Hepatocyte (in vitro differentiated cells): ENCODE measurements at regions not wholly inside any gene's neighbourhood (a gene's known extent, or its start where the extent isn't known, plus 50 kb on each side); places are given as distances from the start of the nearest gene placed in this dataset.

ENCODE experiments used
- EZH2 ChIP-seq: fragments of 200-600 bp; sonication (generic); IDR thresholded peaks from 2 replicates; pipeline ENCODE4 v1.6.1; 2016; ENCODE audit warnings: antibody characterized with exemption, mild to moderate bottlenecking, borderline replicate concordance
- EZH2phosphoT487 ChIP-seq: fragments of 200-600 bp; sonication (generic); IDR thresholded peaks from one replicate; pipeline ENCODE4 v1.6.1; 2018; ENCODE audit warnings: antibody characterized with exemption, mild to moderate bottlenecking, low read depth, moderate library complexity; ENCODE audit not compliant: unreplicated experiment, severe bottlenecking
- TF ChIP-seq, protein P1 (sequence below): fragments of 200-600 bp; sonication (generic); IDR thresholded peaks from 2 replicates; pipeline ENCODE4 v1.5.1; 2016; ENCODE audit warnings: antibody characterized with exemption, mild to moderate bottlenecking; ENCODE audit not compliant: poor library complexity

DNA sequence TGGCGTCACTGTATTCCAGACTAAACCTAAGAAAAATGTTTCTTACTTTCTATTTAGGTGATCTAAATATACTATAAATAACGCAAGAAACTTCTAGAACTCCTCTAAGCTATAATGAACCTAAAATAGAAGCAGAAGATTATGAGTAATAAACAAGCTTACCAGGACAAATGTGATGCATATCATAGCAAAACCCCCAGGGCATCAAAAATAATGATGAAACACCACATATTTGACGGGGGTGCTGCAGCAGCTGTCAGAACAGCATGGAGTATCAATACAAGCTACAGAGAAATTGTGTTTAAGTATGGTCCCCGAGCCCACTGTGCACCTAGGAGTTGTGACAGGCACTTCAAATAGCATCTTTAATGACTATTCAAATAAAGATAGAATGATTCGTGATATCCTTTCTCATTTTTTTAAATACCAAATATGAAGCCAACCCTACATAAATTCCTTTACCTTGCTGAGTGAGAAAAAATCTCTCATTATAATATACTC, 337.3 kb downstream of the CENPC start:
- TF ChIP-seq EZH2 (no peak), EZH2phosphoT487 (no peak)
- TF ChIP-seq, protein P1, sequence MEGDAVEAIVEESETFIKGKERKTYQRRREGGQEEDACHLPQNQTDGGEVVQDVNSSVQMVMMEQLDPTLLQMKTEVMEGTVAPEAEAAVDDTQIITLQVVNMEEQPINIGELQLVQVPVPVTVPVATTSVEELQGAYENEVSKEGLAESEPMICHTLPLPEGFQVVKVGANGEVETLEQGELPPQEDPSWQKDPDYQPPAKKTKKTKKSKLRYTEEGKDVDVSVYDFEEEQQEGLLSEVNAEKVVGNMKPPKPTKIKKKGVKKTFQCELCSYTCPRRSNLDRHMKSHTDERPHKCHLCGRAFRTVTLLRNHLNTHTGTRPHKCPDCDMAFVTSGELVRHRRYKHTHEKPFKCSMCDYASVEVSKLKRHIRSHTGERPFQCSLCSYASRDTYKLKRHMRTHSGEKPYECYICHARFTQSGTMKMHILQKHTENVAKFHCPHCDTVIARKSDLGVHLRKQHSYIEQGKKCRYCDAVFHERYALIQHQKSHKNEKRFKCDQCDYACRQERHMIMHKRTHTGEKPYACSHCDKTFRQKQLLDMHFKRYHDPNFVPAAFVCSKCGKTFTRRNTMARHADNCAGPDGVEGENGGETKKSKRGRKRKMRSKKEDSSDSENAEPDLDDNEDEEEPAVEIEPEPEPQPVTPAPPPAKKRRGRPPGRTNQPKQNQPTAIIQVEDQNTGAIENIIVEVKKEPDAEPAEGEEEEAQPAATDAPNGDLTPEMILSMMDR = no peak
